ENCODE measurements at regions not wholly inside any gene's neighbourhood (a gene's known extent, or its start where the extent isn't known, plus 50 kb on each side); places are given as distances from the start of the nearest gene placed in this dataset.
A peak's percentile ranks its signal among the peaks of the same experiment; 100 is the strongest.
"Not testable (repeated sequence)": the region's sequence is repeated elsewhere in the genome, so short reads cannot be mapped to it uniquely, and the experiment has no call there.

- DNase-seq = no peak
Measured at GRCh38 chr5:112534611-112535255, 115.7 kb upstream of the EPB41L4A start.

GRCh38 chr5:112535356-112535755 is 116.3 kb upstream of the EPB41L4A start:
- no peak for DNase-seq

- not testable (repeated sequence) for DNase-seq
Measured at GRCh38 chr5:112544558-112544957, 125.5 kb upstream of the EPB41L4A start.

GRCh38 chr5:112546946-112547592 is 128.0 kb upstream of the EPB41L4A start:
- no peak for DNase-seq

- DNase-seq = no peak
Measured at GRCh38 chr5:112548246-112548881, 129.3 kb upstream of the EPB41L4A start.

GRCh38 chr5:112549127-112549526 is 130.1 kb upstream of the EPB41L4A start:
- no peak for DNase-seq

GRCh38 chr5:112549605-112550166 is 130.6 kb upstream of the EPB41L4A start:
- DNase-seq = no peak

- peak; percentile 37 to 72 for DNase-seq
Measured at GRCh38 chr5:112551419-112552032, 132.4 kb upstream of the EPB41L4A start.

GRCh38 chr5:112552216-112552615 is 133.1 kb upstream of the EPB41L4A start:
- DNase-seq = no peak

- DNase-seq = no peak
Measured at GRCh38 chr5:112552791-112553190, 133.7 kb upstream of the EPB41L4A start.

GRCh38 chr5:112554101-112554977 is 135.3 kb upstream of the EPB41L4A start:
- DNase-seq = no peak

- no peak for DNase-seq
Measured at GRCh38 chr5:112555197-112555596, 136.1 kb upstream of the EPB41L4A start.

GRCh38 chr5:112555691-112556090 is 136.6 kb upstream of the EPB41L4A start:
- no peak for DNase-seq

GRCh38 chr5:112559501-112559900 is 140.4 kb upstream of the EPB41L4A start:
- not testable (repeated sequence) for DNase-seq

- no peak for DNase-seq
Measured at GRCh38 chr5:112560371-112560770, 141.3 kb upstream of the EPB41L4A start.

GRCh38 chr5:112563169-112563826 is 144.2 kb upstream of the EPB41L4A start:
- DNase-seq = no peak

GRCh38 chr5:112566251-112566650 is 147.2 kb upstream of the EPB41L4A start:
- no peak for DNase-seq

- DNase-seq = no peak
Measured at GRCh38 chr5:112569596-112569995, 150.5 kb upstream of the EPB41L4A start.

GRCh38 chr5:112570708-112571444 is 151.8 kb upstream of the EPB41L4A start:
- DNase-seq = no peak

- DNase-seq = no peak
Measured at GRCh38 chr5:112573441-112573840, 154.4 kb upstream of the EPB41L4A start.

- no peak for DNase-seq
Measured at GRCh38 chr5:112574536-112574935, 155.5 kb upstream of the EPB41L4A start.

Measured in CD4-positive, alpha-beta T cell treated with Interferon alpha-2 for 1 hour (primary cell).